MM.1S (cell line): ENCODE measurements at regions not wholly inside any gene's neighbourhood (a gene's known extent, or its start where the extent isn't known, plus 50 kb on each side); places are given as distances from the start of the nearest gene placed in this dataset.

ENCODE experiments used
- DNase-seq: peaks from one replicate; pipeline ENCODE4 v3.0.0-alpha.2; 2015
- H2AFZ ChIP-seq: fragments of 300-600 bp; sonication (generic); 2 replicates; pipeline ENCODE4 v1.6.0; 2016; ENCODE audit warnings: antibody characterized with exemption, low read length
- H3F3A ChIP-seq: fragments of 300-600 bp; sonication (generic); 2 replicates; pipeline ENCODE4 v1.6.1; 2016; ENCODE audit warnings: mild to moderate bottlenecking, antibody characterized with exemption, low read length, moderate library complexity, mixed read lengths; ENCODE audit not compliant: insufficient read depth
- H3K27ac ChIP-seq: fragments of 300-600 bp; sonication (generic); 2 replicates; pipeline ENCODE4 v1.5.1; 2016; ENCODE audit warnings: mild to moderate bottlenecking, low read length
- H3K27me3 ChIP-seq: fragments of 300-600 bp; sonication (generic); replicated peaks from 2 replicates; pipeline ENCODE4 v1.6.0; 2016; ENCODE audit warnings: low read length; ENCODE audit not compliant: insufficient read depth
- H3K36me3 ChIP-seq: fragments of 300-600 bp; sonication (generic); replicated peaks from 2 replicates; pipeline ENCODE4 v1.6.1; 2016; ENCODE audit warnings: mild to moderate bottlenecking, low read length, mixed read lengths; ENCODE audit not compliant: insufficient read depth
- H3K4me1 ChIP-seq: fragments of 300-600 bp; sonication (generic); 2 replicates; pipeline ENCODE4 v1.6.1; 2016; ENCODE audit warnings: low read length, mixed read lengths
- H3K4me2 ChIP-seq: fragments of 300-600 bp; sonication (generic); 2 replicates; pipeline ENCODE4 v1.6.0; 2016; ENCODE audit warnings: low read depth, low read length
- H3K4me3 ChIP-seq: fragments of 300-600 bp; sonication (generic); 2 replicates; pipeline ENCODE4 v1.5.1; 2016; ENCODE audit warnings: low read length, mixed read lengths
- H3K79me2 ChIP-seq: fragments of 300-600 bp; sonication (generic); 2 replicates; pipeline ENCODE4 v1.6.1; 2016; ENCODE audit warnings: mixed run types, low read length, mixed read lengths
- H3K9ac ChIP-seq: fragments of 300-600 bp; sonication (generic); 2 replicates; pipeline ENCODE4 v1.6.1; 2016; ENCODE audit warnings: low read length, mixed read lengths
- H3K9me2 ChIP-seq: fragments of 300-600 bp; sonication (generic); replicated peaks from 2 replicates; pipeline ENCODE4 v1.6.1; 2016; ENCODE audit warnings: mild to moderate bottlenecking, low read length, mixed read lengths; ENCODE audit not compliant: insufficient read depth
- H3K9me3 ChIP-seq: fragments of 300-600 bp; sonication (generic); replicated peaks from 2 replicates; pipeline ENCODE4 v1.6.1; 2016; ENCODE audit warnings: mild to moderate bottlenecking, low read length, mixed read lengths; ENCODE audit not compliant: insufficient read depth
- H4K20me1 ChIP-seq: fragments of 300-600 bp; sonication (generic); 2 replicates; pipeline ENCODE4 v1.6.1; 2016; ENCODE audit warnings: mild to moderate bottlenecking, low read length, moderate library complexity, mixed read lengths; ENCODE audit not compliant: insufficient read depth
- EZH2 ChIP-seq: fragments of 300-600 bp; sonication (generic); optimal IDR thresholded peaks from 2 replicates; pipeline ENCODE3; 2017; ENCODE audit warnings: low read depth, mild to moderate bottlenecking, antibody characterized with exemption, low read length, mixed read lengths
- EZH2phosphoT487 ChIP-seq: fragments of 300-600 bp; sonication (generic); IDR thresholded peaks from 2 replicates; pipeline ENCODE4 v1.6.1; 2018; ENCODE audit warnings: antibody characterized with exemption, low read length
- TF ChIP-seq, protein P1 (sequence below): fragments of 300-600 bp; sonication (generic); IDR thresholded peaks from 2 replicates; pipeline ENCODE4 v1.5.1; 2016; ENCODE audit warnings: antibody characterized with exemption, low read length, mixed read lengths

DNA sequence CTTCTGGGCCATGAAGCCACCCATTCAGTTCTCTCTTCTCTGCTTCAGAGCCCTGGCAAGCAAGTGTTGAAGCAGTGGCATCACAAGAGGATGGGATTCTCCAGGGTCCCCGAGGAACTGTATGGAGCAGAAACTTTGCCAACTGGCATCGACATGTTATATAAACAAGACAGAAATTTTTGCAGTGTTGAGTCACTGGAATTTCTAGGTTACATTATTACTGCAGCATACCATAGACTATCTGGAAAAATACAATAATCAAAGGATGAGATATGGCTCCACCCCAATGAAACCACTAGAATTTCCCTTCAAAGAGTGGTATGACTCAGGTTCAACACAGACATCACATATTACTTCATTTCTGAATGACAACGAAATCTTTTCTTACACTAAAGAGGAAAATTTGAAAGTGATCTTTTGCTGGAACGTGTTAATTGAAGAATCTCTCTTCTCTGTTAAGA, 343.0 kb upstream of the DYNLRB2 start:
- H3F3A ChIP-seq = no peaks in the 10 kb centered on the region
- H3K4me2 ChIP-seq = no peak overlapping the region
- H3K79me2 ChIP-seq = no peaks in the 10 kb centered on the region
- H3K36me3 ChIP-seq = no peaks in the 10 kb centered on the region
- no peaks in the 10 kb centered on the region for H3K4me1 ChIP-seq
- H3K4me3 ChIP-seq = no peak overlapping the region
- DNase-seq = no peak
- H3K9me3 ChIP-seq = no peaks in the 10 kb centered on the region
- H3K27ac ChIP-seq = no peak overlapping the region
- no peaks in the 10 kb centered on the region for H3K27me3 ChIP-seq
- H4K20me1 ChIP-seq = no peaks in the 10 kb centered on the region
- TF ChIP-seq EZH2 = no peak
- TF ChIP-seq EZH2phosphoT487 = no peak
- TF ChIP-seq, protein P1, sequence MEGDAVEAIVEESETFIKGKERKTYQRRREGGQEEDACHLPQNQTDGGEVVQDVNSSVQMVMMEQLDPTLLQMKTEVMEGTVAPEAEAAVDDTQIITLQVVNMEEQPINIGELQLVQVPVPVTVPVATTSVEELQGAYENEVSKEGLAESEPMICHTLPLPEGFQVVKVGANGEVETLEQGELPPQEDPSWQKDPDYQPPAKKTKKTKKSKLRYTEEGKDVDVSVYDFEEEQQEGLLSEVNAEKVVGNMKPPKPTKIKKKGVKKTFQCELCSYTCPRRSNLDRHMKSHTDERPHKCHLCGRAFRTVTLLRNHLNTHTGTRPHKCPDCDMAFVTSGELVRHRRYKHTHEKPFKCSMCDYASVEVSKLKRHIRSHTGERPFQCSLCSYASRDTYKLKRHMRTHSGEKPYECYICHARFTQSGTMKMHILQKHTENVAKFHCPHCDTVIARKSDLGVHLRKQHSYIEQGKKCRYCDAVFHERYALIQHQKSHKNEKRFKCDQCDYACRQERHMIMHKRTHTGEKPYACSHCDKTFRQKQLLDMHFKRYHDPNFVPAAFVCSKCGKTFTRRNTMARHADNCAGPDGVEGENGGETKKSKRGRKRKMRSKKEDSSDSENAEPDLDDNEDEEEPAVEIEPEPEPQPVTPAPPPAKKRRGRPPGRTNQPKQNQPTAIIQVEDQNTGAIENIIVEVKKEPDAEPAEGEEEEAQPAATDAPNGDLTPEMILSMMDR = no peak
- no peak overlapping the region for H2AFZ ChIP-seq
- H3K9ac ChIP-seq = no peak overlapping the region
- H3K9me2 ChIP-seq = no peaks in the 10 kb centered on the region

DNA sequence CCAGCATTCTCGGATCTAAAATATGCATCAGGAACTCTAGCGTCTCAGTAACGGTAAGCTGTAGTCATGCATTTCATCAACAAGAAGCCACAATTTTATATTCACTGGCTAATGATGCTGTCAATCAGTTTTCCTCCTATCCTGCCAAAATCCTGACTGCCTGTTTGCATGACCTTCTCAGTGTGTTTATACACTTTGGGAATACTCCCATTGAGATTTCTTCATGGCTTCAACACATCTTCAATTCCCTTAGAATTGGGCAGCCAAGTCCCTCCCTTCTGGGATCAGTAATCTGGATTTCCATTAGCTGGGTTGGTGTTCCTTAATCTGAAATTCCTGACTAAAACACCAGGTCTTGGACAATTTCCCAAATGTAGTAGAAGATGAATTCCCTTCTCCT, 348.9 kb upstream of the DYNLRB2 start:
- H3K9me3 ChIP-seq = no peaks in the 10 kb centered on the region
- no peak overlapping the region for H3K4me3 ChIP-seq
- no peak overlapping the region for H3K27ac ChIP-seq
- H4K20me1 ChIP-seq = no peaks in the 10 kb centered on the region
- H3K9ac ChIP-seq = no peak overlapping the region
- no peak overlapping the region for H3K4me2 ChIP-seq
- no peaks in the 10 kb centered on the region for H3K9me2 ChIP-seq
- H3K27me3 ChIP-seq = no peaks in the 10 kb centered on the region
- TF ChIP-seq EZH2phosphoT487 (no peak), EZH2 (no peak)
- TF ChIP-seq, protein P1 = no peak
- no peaks in the 10 kb centered on the region for H3K36me3 ChIP-seq
- no peaks in the 10 kb centered on the region for H3F3A ChIP-seq
- no peak overlapping the region for H2AFZ ChIP-seq
- H3K4me1 ChIP-seq = no peaks in the 10 kb centered on the region
- no peaks in the 10 kb centered on the region for H3K79me2 ChIP-seq
- no peak for DNase-seq

DNA sequence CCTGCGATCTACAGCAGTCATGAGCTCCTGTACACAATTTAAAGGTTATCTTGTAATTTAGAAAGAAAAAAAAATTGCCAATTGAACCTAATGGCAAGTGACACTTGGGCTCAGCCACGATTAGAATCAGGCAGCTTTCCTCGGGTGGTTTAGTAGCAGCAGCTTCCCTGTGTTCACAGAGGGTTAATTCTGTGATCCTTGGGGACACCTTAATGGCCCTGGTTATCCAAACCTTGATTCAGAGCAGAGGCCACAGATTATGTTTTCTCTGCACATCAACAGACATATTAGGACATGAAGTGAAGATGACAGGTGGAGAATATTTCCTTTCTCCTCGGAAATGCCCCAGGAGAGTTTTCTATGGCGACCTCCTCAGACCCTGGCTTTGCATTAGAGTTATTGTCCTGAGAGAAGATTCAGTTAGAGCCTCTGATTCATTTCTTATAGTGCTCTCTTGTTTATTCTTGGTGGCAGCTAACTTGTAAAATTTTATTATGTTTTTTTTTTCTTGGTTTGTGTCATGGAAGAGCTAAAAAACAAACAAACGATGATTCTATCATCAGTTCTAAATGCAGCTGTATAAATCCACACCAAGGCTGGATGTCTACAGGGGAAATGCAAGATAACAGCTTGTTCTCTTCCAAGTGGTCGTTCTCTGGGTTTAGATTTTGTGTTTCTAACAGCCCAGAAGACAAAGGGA, 351.2 kb upstream of the DYNLRB2 start:
- no peaks in the 10 kb centered on the region for H3K36me3 ChIP-seq
- no peak for DNase-seq
- no peaks in the 10 kb centered on the region for H3K9me2 ChIP-seq
- H3F3A ChIP-seq = no peaks in the 10 kb centered on the region
- no peaks in the 10 kb centered on the region for H3K4me1 ChIP-seq
- no peak for TF ChIP-seq EZH2phosphoT487
- TF ChIP-seq, protein P1 = no peak
- TF ChIP-seq EZH2 = no peak
- H3K79me2 ChIP-seq = no peaks in the 10 kb centered on the region
- H2AFZ ChIP-seq = no peak overlapping the region
- no peak overlapping the region for H3K4me3 ChIP-seq
- H3K27me3 ChIP-seq = no peaks in the 10 kb centered on the region
- no peaks in the 10 kb centered on the region for H4K20me1 ChIP-seq
- no peaks in the 10 kb centered on the region for H3K9me3 ChIP-seq
- H3K4me2 ChIP-seq = no peak overlapping the region
- H3K9ac ChIP-seq = no peak overlapping the region
- no peak overlapping the region for H3K27ac ChIP-seq
